Stimulated activated CD8-positive, alpha-beta memory T cell treated with anti-CD3 and anti-CD28 coated beads, Interleukin-4, amount 100 ng/mL, for 4 hours (primary cell): ENCODE measurements at regions not wholly inside any gene's neighbourhood (a gene's known extent, or its start where the extent isn't known, plus 50 kb on each side); places are given as distances from the start of the nearest gene placed in this dataset.
"Not testable (repeated sequence)": the region's sequence is repeated elsewhere in the genome, so short reads cannot be mapped to it uniquely, and the experiment has no call there.

Experiments
- DNase-seq, 2 donors: peaks; one replicate each; pipeline ENCODE4 v3.0.0-alpha.2; 2020; ENCODE audit warnings: low read depth in 2 of 2, low spot score in 1 of 2

DNA sequence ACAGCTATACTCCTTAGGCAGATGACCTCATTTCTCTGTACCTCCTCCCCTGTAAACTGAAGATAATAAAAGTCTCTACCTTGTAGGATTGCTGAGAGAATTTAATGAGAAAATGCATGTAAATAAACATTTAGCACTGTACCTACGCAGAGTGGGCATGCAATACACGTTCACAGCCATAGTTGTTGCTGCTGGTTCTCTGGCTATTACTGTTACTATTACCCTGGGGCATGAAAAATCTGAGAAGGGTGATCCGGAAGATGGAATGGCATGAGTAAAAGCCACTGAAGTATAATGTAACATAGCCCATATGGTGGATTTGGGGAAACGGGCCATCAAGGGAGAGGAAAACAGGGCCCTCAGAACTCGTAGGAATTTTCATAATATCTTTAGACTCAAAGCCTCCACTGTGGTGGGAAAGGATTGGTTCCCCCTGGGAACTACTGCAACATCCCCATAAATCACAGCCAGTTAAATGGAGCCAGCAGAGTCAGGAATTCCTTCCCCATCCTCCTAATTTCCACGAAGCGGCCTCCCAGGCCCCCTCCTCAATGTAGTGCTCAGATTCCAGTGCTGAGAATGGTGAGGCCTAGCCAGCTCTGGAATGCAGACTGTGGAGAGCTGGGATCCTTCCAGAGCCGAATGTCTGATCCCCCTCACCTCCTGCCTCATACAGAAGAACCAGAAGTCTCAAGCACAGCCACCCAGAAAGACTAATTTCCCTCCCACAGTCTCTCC lies 205.3 kb downstream of the MN1 start:
- no peak for DNase-seq

DNA sequence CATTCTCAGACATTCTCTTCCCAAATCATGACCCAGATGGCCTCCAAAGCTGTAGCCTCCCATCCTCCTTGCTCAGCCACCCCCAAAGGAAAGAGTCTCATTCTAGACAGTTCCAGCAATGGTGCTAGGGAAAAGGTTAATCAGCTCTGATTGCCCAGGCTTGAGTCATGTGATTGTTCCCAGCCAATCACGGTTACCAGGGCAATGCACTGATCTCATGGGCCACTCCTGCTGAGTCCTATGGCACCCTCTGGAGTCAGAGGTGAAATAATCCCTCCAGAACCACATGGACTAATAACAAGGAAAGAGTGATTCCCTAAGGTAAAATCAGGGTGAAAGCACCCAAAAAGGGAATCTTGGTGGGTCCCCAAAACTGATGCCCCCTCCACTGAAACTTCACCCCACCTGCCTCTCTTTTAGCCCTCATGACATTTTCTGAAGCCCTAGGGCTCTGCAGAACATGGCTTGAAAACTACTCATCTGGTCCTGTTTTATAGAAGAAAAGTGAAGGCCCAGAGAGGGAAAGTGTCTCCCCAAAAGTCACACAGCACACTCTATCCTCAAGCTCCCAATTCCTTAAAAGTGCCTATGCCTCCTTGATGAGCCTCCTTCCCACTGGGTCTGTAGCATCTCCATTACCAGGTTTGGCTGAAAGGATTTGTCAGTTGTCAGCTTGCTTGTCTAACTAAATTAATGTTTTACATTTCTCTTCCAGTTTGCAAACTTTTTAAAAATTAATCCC lies 203.7 kb downstream of the MN1 start:
- DNase-seq, result no peak

DNA sequence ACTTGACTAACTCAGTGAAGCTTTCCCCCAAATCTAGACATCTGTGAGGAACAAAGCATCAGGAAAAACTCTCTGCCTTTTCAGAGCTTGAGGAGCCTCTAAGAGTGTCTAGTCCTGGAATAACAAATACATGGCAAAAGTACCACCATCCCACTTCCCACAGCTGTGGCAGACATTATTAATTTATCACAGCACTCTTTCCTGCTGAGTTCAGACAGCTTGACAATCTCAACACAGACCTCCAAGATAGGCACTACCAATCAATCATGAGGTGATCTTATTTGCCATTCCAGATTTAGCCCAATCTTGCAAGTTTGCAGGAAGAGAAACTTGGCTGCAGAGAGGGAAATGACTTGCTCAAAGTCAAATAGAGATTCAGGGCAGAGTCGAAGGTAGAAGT lies 202.8 kb downstream of the MN1 start:
- no peak for DNase-seq

DNA sequence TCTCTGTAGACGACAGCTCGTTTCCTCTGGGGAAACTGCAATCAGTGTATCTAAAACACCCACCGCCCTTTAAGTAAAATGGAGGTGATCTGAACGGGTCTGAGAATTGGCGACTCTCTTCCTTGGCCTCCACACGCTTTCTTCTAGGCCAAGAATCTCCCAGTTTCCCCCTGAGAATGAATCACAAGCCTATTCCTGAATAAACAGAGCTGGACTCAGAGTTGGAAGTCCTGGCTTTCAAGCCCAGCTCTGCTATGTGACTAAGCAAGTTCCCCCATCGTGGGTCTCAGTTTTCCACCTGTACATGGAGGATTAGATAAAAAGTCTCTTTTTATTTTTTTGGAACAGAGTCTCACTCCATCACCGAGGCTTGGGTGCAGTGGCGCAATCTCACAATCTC lies 200.4 kb downstream of the MN1 start:
- no peak for DNase-seq

DNA sequence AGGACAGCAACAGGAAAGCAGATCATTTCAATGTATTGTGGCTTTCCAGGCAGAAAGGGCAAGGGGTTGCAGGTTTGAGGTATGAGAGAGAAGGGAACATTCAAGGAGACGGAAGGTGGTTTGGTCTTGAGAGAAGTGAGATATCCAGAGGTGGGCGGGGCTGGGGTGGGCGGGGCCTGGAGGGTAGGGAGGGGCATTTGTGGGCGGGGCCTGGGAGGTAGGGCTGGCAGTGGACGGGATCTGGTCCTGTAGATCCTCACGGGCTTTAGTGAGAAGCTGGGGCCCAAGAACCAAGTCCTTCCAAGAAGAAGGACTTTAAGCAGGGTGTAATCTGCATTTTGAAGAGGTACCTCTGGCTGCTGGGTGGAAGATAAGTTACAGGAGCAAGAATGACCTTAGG lies 199.2 kb downstream of the MN1 start:
- no peak for DNase-seq

DNA sequence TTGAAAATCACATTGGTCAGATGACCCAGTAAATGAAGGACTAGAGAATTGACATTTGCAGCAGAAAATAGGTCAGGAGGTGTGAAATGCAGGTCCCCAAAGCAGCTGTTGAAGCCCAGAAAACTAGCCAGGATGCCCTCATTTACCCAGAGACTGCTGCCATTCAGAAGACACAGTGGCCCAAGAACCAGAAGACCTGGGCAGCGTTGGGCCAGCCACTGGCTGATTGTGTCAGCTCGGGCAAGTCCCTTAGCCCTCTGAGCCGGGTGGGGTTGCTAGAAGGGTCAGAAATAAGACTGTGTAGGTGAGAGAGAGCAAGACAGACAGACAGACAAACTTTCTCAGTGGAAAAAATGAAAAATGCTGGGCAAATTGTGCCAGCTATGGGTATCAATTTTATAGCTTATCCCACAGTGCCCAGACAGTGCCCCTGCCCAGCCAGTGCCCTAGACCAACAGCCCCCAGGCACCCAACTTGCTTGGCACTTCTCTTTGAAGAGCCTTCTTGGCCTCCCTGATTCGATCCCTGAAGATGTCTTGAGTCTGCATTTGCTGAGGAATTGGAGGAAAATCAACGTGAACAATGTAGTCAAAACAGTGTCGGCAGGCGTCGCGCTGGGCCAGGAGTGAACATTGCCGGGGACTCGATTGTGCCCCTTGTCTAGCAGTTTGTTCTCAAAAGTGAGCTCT lies 198.3 kb downstream of the MN1 start:
- DNase-seq, result no peak

DNA sequence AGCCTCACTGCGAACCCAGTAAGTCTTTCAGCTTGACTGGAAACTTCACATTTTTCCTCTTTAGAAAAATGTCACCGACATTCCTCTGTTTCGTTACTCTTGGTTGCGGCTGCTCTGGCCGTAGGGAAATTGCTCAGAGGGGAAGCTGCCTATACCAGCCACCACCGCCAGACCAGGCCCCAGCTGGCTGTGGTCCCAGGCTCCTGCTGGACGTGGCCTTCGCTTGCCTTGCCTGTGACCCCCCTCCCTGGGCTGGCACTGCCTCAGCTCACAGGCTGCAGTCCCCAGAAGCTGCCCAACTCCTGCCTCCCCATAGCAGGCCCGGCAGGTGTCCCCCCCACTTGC lies 197.8 kb downstream of the MN1 start:
- DNase-seq, result no peak

DNA sequence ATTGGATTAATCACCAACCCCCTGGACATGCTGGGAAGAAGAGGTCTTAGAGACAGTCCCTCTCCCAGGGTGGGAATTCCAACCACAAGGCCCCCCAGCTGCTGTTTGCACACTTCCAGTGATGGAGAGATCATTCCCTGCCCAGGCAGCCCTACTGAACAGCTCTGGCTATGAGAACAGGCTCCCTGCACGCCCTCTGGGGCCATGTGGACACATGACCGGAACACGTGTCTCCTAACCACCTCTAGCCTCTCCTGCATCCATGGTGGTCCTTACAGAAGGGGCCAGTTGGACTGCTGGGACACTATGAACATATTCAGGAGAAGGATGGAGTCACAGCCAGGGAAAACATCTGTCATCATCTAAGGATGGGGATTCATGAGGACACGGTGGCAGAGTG lies 196.2 kb downstream of the MN1 start:
- DNase-seq, result no peak

DNA sequence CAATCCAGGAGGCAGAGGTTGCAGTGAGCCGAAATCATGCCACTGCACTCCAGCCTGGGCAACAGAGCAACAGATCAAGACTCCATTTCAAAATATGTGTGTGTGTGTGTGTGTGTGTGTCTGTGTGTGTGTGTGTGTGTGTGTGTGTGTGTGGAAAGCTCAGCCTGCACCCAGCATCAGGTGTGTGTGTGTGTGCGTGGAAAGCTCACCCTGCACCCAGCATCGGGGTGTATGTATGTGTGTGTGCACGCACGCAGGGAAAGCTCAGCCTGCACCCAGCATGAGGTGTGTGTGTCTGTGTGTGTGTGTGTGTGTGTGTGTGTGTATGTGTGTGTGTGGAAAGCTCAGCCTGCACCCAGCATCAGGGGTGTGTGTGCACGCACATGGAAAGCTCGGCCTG lies 193.8 kb downstream of the MN1 start:
- not testable (repeated sequence) for DNase-seq

DNA sequence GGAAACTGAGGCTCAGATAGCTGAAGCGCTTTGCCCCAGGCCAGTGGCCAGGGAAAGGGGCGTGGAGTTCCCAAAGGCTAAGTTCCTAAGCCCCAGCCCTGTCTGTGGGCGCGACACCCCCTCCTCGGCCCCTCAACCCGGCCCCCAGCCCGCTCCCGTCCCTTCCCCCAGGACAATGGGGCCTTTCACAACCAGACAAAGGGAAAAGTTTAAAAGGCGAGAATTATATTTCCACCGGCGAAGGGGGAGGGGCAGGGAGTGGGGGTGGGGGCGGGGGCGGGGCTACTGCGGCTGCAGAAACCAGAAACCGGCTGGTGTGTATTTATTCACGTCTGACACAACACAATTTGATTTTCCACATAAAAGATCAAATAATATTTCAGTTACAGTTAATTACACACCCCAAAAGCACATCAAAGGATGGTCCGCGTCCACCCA lies 192.1 kb downstream of the MN1 start:
- no peak for DNase-seq

DNA sequence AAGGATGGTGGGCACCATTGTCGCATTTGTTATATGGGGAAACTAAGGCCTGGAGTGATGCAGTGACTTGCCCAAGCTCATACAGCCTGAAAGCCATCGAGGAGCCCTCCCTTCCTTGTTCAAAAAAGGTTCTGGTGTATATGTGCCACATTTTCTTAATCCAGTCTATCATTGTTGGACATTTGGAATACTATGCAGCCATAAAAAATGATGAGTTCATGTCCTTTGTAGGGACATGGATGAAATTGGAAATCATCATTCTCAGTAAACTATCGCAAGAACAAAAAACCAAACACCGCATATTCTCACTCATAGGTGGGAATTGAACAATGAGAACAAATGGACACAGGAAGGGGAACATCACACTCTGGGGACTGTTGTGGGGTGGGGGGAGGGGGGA lies 191.4 kb downstream of the MN1 start:
- not testable (repeated sequence) for DNase-seq

DNA sequence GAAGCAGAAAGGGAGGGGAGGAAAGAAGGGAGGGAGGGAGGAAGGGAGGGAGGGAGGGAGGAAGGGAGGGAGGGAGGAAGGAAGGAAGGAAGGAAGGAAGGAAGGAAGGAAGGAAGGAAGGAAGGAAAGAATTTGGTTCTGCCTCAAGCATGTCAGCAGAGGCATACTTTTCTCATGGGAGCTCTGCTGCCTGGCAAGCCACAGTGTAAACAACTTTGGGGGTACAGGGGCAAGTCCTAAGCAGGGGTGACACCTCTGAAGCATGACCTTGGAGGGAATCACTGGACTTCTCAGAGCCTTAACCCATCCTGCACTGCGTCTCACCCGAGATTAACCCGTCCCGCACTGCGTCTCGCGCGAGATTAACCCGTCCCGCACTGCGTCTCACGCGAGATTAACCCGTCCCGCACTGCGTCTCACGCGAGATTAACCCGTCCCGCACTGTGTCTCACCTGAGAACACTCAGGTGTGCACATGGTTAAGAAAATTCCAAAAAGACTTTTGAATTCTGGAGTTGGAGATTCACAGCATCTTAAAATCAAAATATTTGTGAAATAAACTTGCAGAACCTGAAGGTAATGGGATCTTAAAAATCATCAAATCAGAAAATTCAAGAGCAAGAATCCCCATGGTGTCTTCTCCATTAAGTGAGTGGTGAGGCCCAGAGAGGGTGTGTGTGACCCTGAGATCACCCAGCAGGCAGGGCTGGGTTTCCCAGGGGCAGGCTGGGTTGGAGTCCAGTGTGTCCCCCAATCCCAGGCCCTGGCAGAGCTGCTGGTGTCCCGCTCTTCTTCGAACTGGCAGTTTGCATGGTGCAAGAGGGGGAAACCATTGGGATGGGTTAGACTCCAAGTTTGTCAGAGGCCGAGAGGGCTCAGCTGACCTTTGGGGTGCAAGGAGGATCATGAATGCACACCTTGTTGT lies 190.4 kb downstream of the MN1 start:
- DNase-seq, result no peak

DNA sequence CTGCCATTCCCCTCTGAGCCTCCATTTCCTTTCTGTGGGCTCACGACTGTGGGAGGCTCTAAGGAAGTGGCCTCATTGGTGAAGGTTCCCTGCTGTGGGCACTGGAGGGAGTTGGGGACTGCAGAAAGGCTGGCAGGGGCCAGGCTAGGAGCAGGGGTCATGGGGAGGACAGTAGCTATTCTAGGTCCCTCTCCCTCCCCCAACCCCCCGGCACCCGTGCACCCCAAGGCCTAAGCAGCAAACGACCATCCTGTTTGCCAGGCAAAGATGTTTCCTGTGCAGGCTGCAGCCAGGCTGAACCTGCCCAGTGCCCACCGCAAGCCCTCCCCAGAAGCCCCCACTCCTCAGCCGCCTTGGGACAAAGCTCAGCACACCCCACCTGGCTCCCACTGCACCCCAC lies 189.4 kb downstream of the MN1 start:
- no peak for DNase-seq

DNA sequence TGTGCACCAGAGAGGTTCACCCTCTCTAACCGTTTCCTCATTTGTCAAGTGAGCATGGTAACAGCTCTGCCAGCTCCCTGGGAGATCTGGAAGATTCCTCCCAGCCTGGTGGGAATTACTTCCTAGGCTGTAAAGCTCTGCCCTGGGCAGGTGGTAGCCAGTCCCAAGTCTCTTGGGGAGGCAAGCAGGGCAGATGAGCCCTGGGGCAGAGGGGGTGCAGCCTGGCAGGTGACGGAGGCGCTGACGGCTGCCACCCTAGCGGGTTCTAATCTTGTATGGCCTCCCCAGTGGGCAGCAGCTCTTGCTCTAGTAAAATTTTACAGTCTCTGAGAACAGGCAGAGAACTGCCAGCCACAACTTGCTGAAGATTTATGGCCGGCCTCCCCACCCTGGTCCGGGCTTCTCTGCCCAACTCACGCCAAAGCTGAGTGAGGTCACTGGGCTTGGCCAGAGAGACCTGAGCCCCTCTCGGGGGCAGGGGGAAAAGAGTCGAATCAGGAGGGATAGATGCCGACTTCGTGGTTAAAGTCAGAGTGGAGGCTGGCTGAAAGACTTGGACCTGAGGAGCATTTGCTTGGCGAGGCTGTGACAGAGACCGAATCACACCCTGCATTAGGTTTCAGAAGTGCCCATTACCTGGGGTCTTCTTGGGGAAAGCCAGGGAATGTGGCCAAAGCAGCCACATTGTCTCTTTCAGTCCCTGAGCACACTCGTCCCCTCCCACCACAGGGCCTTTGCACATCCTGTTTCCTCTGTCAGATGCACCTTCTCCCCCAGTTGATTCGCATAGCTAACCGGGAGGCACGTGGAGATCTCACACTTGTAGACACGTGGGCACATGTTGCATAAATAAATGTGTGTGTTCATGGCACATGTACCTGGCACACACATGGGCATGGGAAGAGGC lies 188.2 kb downstream of the MN1 start:
- DNase-seq, result no peak

DNA sequence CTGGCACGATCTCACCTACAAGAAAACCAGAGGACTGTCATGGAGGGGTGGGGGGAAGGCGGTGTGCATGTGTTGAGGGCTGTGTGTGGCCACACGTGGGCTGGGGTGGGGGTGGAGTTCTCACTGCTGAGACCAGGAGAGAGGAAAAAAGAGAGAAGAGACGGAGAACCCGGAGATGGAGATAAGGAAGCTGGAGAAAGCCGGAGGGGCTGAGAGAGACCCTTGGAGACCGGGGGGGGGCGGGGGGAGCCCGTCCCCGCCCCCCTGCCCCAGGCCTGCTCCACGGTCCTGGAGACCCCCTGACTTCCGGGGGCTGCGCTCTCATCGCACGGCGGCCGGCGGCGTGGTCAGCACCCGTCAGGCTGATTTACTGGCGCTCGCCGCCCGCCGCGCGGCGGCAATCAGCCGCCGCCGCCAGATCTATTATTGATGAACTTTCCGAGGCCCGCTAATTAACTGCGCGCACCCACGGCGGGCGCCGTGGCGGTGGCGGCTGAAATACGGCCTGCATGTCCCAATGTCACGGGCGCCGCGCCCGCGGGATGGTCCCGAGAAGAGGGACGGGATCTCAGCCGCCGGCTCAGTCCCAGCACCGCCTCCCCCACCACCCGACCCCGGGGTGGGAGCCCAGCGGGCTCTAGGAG lies 187.4 kb downstream of the MN1 start:
- no peak for DNase-seq

DNA sequence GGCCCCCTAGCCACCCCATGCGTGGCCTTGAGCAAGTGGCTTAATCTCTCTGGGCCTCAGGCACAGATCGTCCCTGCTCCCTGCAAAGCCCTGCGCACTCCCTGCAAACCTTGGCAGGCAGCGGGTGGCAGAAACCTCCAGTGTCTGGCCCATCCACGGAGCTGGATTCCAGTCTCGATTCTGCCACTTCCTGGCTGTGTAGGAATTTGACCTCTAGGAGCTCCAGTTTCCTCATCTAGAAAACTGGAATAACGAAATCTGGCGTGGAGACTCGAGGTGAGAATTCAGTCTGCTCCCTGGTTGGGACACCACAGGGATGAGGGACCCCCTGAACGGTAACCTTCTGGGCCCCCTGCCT lies 186.9 kb downstream of the MN1 start:
- DNase-seq, result no peak

DNA sequence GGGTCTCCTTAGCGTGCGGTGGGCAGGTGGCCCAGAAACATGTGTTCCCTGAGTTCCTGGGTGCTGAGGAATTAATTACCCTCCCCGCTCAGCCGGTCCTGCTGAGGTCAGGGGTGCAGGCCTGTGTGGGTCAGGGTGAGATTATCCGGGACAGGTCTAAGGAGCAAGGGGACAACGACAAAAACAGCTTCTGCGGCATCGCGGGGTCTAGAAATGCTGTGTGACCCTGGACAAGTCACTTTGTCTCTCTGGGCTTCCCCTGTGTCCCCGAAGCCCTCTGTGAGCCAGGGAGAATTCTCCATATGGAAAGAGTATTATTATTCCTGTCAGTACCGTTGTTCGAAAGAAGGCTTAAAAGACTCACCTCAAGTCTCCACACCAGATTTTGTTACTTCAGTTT lies 186.1 kb downstream of the MN1 start:
- DNase-seq, result no peak

DNA sequence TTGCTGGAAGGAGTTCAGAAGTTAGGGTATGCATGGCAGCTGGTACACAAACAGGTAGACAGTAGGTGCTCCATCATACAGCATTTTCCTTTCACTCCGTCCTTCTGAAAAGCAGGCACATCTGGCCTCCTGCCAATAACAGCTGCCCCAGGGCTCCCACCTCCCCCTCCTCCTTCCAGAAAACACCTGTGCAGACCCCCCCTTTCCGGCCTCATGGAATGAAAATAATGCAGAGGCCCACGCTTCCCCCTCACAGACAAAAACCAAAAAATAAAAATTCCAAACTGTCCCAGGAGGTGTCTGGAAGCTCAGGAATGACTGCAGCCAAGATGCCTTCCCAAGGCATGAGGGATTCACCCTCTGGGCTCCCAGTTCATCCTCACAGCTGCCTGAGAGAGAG lies 185.5 kb downstream of the MN1 start:
- DNase-seq, result no peak

DNA sequence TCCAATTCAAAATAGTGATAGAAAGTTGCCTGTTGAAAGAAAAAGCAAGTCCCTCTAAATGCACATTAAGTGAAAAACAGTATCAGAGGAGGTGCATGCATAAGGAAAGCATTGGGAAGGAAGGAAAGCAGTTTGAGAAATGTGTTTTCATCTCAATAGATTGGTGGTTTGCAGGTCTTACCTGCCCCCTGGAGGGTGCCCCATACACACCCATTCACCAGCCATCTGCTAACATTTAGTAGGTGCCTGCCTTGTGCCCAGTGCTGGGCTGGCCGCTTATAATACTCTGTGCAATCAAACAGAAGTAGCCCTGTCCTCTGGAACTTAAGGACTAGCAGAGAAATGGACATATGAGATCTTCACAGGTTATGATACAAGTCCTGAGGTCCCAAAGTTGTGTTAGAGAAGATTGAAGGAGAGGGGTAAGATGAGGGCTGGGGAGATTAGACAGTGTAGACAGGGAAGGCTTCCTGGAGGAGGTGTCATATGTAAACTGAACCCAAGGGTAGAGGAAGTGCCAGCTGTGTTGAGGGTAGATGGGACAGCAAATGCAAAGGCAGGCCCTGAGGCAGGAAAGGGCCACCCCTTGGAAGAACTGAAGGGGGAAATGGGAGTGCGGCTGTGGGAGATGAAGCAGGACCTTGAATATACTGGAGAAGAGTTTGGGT lies 184.2 kb downstream of the MN1 start:
- DNase-seq, result no peak
